AG04450 (cell line): ENCODE measurements at regions not wholly inside any gene's neighbourhood (a gene's known extent, or its start where the extent isn't known, plus 50 kb on each side); places are given as distances from the start of the nearest gene placed in this dataset.

Experiments
- CTCF ChIA-PET: fragments of 300-600, 350-600 bp; formaldehyde crosslinking; extraction: SDS; loops from one replicate; lab custom pipeline; 2022; ENCODE audit warnings: antibody characterized with exemption, inconsistent platforms; lab: Charles Lee
- POLR2A ChIA-PET: fragments of 350-600 bp; formaldehyde crosslinking; extraction: SDS; loops from one replicate; lab custom pipeline; 2021; ENCODE audit warnings: antibody characterized with exemption, inconsistent platforms; lab: Yijun Ruan, JAX
- DNase-seq: peaks from one replicate; pipeline ENCODE4 v3.0.0-alpha.2; 2011; ENCODE audit warnings: low read depth, low spot score
- H3K27ac ChIP-seq: one replicate; pipeline ENCODE4 v1.5.1; 2012; ENCODE audit warnings: low read depth, low read length, control low read depth
- H3K27me3 ChIP-seq: one replicate; pipeline ENCODE4 v1.6.0; 2012; ENCODE audit warnings: low read length; ENCODE audit not compliant: control insufficient read depth, insufficient read depth
- H3K4me3 ChIP-seq: 2 replicates; pipeline ENCODE4 v1.5.1; 2011; ENCODE audit warnings: mild to moderate bottlenecking, low read depth, low read length, control low read depth
- H3K9me3 ChIP-seq: 2 replicates; pipeline ENCODE4 v1.5.1; 2012; ENCODE audit warnings: low read length; ENCODE audit not compliant: control insufficient read depth, insufficient read depth
- CTCF ChIP-seq: IDR thresholded peaks from 2 replicates; pipeline ENCODE4 v1.5.1; 2011; ENCODE audit warnings: low read depth, low read length, control low read depth, inconsistent platforms

GRCh38 chr19:30669329-30670010 lies 297.3 kb downstream of the ZNF536 start:
- TF ChIP-seq CTCF = peak; percentile 77
- Histone ChIP-seq H3K27me3 (no peaks in the 10 kb centered on the region), H3K27ac (no peak overlapping the region), H3K9me3 (no peaks in the 10 kb centered on the region), H3K4me3 (no peak overlapping the region)
- no peak for DNase-seq
- POLR2A ChIA-PET = no interaction called here
- CTCF ChIA-PET = interaction anchor here (0.6 to 6.3 kb wide), 10 partner anchors 13 to 1675 kb away, joined by 3 to 120 read pairs (median 4); no protein-coding TSS in a partner anchor

GRCh38 chr19:30668521-30669155 lies 296.5 kb downstream of the ZNF536 start:
- no peak for DNase-seq
- TF ChIP-seq CTCF = no peak
- H3K4me3 ChIP-seq = no peak overlapping the region
- POLR2A ChIA-PET = no interaction called here
- CTCF ChIA-PET = interaction anchor here (0.5 to 6.3 kb wide), 10 partner anchors 10 to 1901 kb away, joined by 3 to 120 read pairs (median 3); no protein-coding TSS in a partner anchor
- no peak overlapping the region for H3K27ac ChIP-seq
- no peaks in the 10 kb centered on the region for H3K27me3 ChIP-seq
- no peaks in the 10 kb centered on the region for H3K9me3 ChIP-seq

- DNase-seq = no peak
- Histone ChIP-seq H3K27ac (no peak overlapping the region), H3K4me3 (no peak overlapping the region), H3K27me3 (no peaks in the 10 kb centered on the region), H3K9me3 (no peaks in the 10 kb centered on the region)
- ChIA-PET POLR2A (no interaction called here), CTCF (interaction anchor here (0.6 to 6.3 kb wide), 9 partner anchors 10 to 1902 kb away, joined by 3 to 120 read pairs (median 3); no protein-coding TSS in a partner anchor)
- TF ChIP-seq CTCF = no peak
These were observed 295.6 kb downstream of the ZNF536 start for GRCh38 chr19:30667746-30668145.

- Histone ChIP-seq H3K4me3 (no peak overlapping the region), H3K9me3 (no peaks in the 10 kb centered on the region), H3K27ac (no peak overlapping the region), H3K27me3 (no peaks in the 10 kb centered on the region)
- POLR2A ChIA-PET = interaction anchor here (0.5 kb wide), 1 partner anchor 1883 kb away, joined by 3 read pairs; no protein-coding TSS in a partner anchor
- TF ChIP-seq CTCF = no peak
- CTCF ChIA-PET = interaction anchor here (0.6 to 6.3 kb wide), 12 partner anchors 8 to 1788 kb away, joined by 3 to 120 read pairs (median 4); no protein-coding TSS in a partner anchor
- no peak for DNase-seq
These were observed 295.0 kb downstream of the ZNF536 start for GRCh38 chr19:30667227-30667626.
